CD4-positive, alpha-beta T cell treated with Interleukin-4 for 4 hours (primary cell): ENCODE measurements at regions not wholly inside any gene's neighbourhood (a gene's known extent, or its start where the extent isn't known, plus 50 kb on each side); places are given as distances from the start of the nearest gene placed in this dataset.

ENCODE experiments used
- DNase-seq: peaks from one replicate; pipeline ENCODE4 v3.0.0-alpha.2; 2020

- DNase-seq = no peak
Observed at GRCh38 chr1:30637183-30637980, 86.0 kb downstream of the MATN1 start.

DNA sequence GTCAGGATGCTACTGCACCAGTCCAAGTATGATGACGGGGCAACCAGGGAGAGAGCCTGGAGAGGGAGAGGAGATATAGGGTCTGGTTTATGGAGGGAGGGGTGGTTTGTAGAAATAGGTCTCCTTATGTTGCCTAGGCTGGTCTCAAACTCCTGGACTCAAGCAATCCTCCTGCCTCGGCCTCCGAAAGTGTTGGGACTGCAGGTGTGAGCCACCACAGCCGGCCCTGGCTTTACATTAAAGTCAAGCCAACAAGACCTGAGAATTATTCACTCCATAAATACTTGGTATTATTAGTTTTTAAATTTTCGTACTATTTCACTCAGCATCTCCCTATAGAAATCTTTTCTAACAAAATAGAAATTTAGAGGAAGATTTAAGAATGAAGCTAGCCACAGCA is 86.8 kb downstream of the MATN1 start:
- no peak for DNase-seq

GRCh38 chr1:30635391-30635975 is 87.9 kb downstream of the MATN1 start:
- DNase-seq = no peak

GRCh38 chr1:30634507-30634906 is 88.9 kb downstream of the MATN1 start:
- DNase-seq = no peak

- DNase-seq = no peak
Observed at GRCh38 chr1:30633294-30633693, 90.1 kb downstream of the MATN1 start.

GRCh38 chr1:30632481-30632880 is 90.9 kb downstream of the MATN1 start:
- no peak for DNase-seq

DNA sequence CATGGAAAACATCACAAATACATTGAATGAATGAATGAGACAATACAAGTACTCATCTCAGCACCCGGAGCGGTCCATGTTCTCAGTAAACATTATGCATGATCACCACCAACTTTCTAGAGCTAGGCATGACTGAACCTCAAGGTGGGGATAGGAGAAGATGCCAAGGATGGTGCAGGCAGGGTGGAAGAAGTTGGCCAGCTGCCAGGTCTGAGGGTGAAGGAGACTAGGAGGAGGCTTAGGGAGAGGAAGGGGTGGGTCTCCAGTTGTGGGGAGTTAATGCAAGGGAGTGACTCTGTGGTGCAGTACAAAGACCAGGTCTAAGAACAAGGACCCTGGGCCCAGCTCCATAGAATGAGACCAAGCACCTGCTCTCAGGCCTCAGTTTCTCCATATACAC is 91.7 kb downstream of the MATN1 start:
- no peak for DNase-seq

GRCh38 chr1:30629501-30629900 is 93.9 kb downstream of the MATN1 start:
- no peak for DNase-seq

DNA sequence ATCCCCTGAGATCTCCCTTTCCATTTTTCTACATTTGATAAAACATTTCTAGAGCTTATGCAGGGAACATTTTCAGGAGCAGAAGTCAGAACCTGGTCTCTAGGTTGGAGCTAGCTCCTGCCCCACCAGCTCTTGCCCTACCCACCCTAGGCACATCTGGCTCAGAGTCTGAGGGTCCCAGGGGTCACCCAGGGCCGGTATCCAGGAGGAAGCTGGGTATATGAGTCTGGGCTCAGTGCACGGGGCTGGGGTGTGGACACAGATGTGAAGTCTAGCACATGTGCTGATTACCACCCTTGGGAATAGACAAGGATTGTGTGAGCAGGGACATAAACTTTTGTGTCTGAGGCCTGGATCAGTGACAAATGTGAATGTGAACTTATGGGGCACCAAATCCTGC is 95.4 kb downstream of the MATN1 start:
- DNase-seq = no peak

DNA sequence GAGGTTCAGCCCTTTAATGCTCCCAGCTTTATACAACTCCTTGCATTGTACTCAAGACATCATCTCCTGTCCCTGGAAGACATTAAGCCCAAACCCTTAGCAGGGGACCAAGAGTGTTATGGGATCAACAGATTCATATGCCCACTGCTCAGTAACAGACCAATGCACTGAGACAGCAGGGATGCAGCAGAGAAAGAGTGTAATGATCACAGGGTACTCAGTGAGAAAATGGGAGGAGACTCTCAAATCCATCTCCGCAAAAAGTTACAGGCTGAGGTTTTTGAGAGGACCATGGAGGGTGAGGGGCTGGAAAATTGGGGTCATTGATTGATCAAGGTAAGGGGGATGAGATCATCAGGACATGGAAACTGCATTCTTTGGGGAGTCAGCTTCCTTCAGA is 96.2 kb downstream of the MATN1 start:
- DNase-seq = no peak

DNA sequence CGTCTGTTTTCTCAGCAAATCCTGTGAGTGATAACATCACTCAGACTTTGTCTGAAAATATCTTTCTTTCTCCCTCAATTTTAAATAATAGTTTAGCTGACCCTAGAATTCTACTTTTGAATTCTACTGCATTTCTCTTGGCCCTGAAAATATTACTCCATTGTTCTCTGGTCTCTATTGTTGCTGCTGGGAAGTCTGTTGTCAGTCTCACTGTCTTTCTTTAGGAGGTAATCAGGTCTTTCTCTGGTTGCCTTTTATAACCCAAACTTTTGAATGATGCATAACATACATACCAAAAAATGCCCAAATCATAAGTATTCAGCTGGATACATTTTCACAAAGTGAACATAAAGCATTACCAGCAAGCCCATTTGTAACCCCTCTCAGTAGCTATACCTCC is 100.0 kb downstream of the MATN1 start:
- no peak for DNase-seq

DNA sequence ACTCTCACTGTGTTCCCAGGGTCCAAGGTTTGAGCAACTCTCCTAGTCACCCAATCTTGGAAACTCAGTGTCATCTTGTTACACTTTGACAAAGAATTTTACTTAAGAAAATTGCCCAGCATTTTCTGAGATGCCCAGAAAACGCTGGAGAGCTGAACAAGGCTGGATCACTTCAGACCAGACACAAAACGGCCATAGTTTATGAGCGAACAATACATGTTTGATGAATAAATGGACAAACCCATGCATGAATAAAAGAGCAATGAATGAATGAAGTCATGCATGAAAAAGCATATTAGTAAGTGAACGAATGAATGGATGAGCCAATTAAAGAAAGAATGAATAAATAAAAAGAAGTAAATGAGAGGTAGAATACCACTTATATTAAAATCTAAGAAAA is 103.8 kb downstream of the MATN1 start:
- DNase-seq = no peak

GRCh38 chr1:30618335-30618747 is 105.0 kb downstream of the MATN1 start:
- no peak for DNase-seq

DNA sequence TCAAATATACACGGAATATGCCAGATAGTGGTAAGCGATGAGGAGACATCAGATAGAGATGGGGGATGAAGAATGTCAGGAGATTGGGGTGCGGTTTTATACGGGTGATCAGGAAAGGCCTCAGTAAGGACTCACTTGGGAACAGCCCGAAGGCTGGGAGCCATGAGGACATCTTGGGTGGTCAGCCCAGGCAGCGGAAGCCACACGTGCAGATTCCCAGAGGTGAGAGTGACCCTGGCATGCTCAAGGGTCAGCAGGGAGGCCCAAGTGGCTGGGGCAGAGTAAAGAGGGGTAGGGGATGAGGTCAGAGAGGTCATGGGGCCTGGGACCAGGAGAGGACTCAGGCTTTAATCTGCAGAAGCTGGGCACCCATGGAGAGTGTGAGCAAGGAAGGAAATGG is 106.6 kb downstream of the MATN1 start:
- DNase-seq = no peak

DNA sequence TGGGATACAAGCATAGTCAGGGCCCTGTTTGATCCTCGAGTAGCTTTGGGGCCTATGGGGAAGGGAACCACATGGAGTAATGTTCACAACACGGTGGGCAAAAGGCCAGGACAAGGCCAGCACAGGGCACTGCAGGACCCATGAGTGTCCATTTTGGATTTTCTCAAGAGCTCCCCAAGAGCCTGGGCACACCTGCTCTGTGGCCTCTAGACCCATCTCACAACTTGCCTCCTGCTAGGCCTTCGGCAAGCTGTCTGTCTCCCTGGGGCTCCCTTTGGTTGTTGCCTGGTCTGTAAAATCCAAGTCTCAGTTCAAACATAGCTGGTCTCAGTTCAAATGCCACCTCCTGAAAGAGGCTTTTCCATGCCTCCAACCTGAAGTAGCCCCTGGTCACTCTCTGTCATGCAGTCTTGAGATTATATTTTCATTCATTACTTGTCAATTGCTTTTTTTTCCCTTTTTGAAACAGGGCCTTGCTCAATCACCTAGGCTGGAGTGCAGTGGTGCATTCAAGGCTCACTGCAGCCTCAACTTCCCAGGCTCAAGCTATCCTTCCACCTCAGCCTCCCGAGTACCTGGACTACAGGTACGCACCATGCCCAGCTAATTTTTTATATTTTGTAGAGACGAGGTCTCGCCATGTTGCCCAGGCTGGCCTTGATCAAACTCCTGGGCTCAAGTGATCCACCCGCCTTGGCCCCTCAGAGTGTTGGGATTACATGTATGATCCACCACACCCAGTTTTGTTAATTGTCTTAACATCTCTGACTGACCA is 107.4 kb downstream of the MATN1 start:
- no peak for DNase-seq

DNA sequence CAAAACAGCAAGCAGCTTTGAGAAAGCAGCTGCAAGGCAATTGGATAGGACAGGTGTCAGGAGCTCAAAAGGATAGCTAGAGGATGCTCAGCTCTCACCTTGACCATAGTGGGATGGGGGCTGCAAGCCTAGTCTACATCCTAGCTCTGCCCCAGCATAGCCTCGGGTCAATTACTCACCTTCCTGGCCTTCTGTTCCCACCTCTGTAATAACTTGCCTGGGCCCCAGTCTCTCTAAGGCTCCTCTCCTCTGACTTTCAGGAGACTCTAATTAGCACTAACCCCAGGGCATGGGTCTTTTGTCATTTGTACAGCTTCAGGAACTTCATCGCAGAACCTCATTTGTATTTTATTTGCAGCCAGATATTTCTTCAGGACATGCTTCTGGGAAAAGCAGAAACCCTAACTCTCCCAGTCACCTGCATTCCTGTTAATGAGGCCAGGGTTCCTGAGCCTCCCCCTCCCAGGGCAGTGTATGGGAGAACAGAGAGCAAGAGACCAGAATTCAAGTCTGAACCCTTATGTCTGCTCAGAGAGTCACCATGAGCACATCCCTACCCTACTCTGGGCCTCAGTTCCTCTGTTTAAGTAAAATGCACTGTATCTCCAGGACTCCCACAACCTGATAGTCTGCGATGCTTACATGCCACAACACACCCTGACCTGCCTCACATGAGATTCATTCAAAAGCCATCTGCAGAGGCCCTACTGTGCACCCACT is 108.1 kb downstream of the MATN1 start:
- DNase-seq = no peak

DNA sequence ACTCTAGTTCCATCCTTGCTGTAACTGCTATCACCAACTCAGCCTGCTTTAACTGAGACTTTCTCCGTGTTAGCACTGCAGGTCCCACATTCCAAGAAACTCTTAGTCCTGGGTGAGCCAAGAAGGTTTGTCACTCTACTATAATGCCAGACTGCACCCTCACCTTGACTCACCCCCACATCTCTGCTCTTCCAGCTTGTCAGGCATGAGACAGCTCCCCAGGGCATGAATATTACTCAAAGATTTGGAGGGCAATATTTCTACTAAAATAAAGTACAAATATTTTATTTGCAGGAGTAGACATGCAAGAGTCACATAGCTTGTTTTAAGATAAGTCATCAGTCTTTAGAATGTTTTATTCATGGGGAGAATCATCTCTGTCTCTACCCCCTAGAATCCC is 110.2 kb downstream of the MATN1 start:
- no peak for DNase-seq

DNA sequence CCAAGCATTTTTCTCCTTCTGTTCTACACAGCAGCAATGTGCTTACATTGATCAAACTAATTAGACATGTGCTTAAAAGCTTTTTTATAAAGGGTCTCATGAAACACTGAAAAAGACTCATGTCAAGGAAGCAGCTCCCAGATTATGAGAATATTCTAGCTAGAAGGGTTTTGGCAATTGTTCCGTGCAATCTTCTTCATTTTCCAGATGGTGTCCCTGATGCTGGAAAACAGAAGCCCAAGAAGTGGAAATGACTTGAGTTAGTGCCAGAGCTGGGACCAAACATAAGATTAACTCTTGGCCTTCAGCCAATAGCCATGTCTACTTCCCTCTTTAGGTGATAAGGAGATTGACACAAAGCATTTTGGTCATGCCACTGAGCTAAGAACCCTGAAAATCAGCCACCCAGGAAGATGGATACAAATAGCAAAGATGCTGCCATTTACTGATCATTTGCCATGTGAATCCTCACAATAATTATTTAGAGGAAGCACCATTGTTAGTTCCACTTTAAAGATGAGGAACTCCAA is 110.8 kb downstream of the MATN1 start:
- DNase-seq = no peak

DNA sequence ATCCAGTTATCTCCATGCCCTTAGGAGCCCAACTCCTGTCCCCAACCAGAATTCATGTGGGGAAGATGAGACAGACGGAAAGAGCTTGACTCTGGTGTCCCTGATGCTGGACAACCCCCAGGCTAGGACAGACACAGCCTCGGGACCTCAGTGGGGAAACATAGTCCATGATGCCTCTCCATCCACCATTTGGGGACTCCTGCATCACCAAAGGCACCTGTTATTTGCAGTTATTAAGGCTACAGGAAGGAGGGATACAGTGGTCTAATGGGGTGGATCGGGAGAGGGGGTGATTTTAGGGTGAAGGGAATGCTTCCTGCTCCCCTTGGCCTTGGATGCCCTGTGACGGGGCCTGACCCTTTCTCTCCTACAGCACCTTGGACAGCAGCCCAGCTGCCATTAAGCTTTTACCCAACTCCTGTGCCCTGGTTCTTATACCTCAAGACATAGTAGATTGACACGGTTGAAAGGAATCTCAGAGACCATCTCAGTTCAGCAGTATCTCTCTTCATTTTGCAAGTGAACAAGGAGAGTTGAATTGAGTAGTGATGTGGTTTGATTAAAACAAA is 111.6 kb downstream of the MATN1 start:
- no peak for DNase-seq

GRCh38 chr1:30610917-30611316 is 112.5 kb downstream of the MATN1 start:
- no peak for DNase-seq

- no peak for DNase-seq
Observed at GRCh38 chr1:30609999-30610345, 113.4 kb downstream of the MATN1 start.

GRCh38 chr1:30609336-30609998 is 113.9 kb downstream of the MATN1 start:
- DNase-seq = no peak
